ENCODE measurements at regions not wholly inside any gene's neighbourhood (a gene's known extent, or its start where the extent isn't known, plus 50 kb on each side); places are given as distances from the start of the nearest gene placed in this dataset.

DNA sequence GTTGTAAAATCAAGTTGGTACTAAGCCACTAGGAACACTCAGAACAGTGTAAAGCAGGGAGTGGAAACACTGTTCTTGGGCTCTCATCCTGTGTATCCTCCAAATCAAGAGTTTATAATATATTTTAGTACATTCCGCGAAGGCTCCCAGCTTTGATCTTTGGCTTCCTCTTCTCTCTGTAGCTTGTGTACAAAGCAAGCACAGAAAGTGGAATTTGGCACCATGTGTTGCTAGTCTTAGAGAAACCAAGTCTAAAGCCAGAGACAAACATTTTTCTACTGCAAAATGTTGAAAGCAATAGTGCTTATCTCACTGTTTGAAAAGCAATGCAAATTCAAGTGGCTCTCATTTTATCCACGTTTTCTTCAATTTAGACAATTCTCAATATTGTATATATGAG, 1893.3 kb upstream of the WWC1 start:
- no peak overlapping the region for H3K4me3 ChIP-seq (ENCODE audit: low read depth, low read length)
- H3K36me3 ChIP-seq, result no peaks in the 10 kb centered on the region
- DNase-seq, result no peak
- no peaks in the 10 kb centered on the region for H3K9me3 ChIP-seq
- TF ChIP-seq, protein P1, sequence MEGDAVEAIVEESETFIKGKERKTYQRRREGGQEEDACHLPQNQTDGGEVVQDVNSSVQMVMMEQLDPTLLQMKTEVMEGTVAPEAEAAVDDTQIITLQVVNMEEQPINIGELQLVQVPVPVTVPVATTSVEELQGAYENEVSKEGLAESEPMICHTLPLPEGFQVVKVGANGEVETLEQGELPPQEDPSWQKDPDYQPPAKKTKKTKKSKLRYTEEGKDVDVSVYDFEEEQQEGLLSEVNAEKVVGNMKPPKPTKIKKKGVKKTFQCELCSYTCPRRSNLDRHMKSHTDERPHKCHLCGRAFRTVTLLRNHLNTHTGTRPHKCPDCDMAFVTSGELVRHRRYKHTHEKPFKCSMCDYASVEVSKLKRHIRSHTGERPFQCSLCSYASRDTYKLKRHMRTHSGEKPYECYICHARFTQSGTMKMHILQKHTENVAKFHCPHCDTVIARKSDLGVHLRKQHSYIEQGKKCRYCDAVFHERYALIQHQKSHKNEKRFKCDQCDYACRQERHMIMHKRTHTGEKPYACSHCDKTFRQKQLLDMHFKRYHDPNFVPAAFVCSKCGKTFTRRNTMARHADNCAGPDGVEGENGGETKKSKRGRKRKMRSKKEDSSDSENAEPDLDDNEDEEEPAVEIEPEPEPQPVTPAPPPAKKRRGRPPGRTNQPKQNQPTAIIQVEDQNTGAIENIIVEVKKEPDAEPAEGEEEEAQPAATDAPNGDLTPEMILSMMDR (IDR thresholded peaks at IDR 0.05; ENCODE audit: low read depth, low read length), result no peak
- no peaks in the 10 kb centered on the region for H3K27me3 ChIP-seq
- H3K4me1 ChIP-seq, result no peaks in the 10 kb centered on the region

DNA sequence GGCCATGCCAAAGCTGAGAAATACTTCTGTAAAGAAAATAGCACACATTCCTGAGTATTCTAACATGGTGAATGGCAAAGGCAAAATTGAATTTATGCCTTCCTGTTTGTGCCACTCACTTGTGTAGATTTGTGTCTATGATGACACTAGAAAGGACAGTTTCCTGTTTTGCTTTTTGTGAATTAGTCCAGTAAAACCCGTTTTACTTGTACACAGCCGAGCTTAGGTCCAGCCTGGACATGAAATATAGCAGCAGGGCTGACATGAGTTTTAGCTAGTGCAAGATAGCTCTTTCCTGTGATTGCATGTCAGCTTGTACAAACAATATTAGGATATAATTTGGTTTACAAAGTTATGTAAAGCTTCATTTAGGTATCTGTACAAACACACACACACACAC, 1891.7 kb upstream of the WWC1 start:
- no peak for DNase-seq
- no peaks in the 10 kb centered on the region for H3K27me3 ChIP-seq
- no peaks in the 10 kb centered on the region for H3K4me1 ChIP-seq
- no peaks in the 10 kb centered on the region for H3K36me3 ChIP-seq
- TF ChIP-seq, protein P1 (IDR thresholded peaks at IDR 0.05; ENCODE audit: low read depth, low read length), result no peak
- H3K9me3 ChIP-seq, result no peaks in the 10 kb centered on the region
- H3K4me3 ChIP-seq (ENCODE audit: low read depth, low read length), result no peak overlapping the region

DNA sequence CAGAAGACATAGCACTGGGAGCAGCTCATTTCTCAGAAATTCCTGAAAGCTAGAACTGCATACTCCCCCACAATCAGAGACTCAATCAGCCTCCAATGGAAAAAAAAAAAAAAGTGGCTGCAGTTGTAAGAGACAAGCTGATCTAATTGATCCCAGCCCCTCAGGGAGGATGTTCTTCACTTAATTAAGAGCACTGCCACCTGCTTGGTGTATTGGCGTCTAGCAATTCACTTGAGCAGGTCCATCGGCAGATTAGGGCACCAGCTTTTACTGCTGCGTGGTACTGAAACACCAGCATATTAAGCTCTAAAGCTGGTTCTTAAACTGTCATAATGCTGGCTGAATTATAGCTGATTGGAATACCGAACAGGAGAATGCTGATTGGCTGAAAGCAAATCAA, 1890.1 kb upstream of the WWC1 start:
- Histone ChIP-seq H3K9me3 (no peaks in the 10 kb centered on the region), H3K27me3 (no peaks in the 10 kb centered on the region), H3K36me3 (no peaks in the 10 kb centered on the region), H3K4me1 (no peaks in the 10 kb centered on the region), H3K4me3 (ENCODE audit: low read depth, low read length) (no peak overlapping the region)
- DNase-seq, result no peak
- TF ChIP-seq, protein P1 (IDR thresholded peaks at IDR 0.05; ENCODE audit: low read depth, low read length), result no peak

DNA sequence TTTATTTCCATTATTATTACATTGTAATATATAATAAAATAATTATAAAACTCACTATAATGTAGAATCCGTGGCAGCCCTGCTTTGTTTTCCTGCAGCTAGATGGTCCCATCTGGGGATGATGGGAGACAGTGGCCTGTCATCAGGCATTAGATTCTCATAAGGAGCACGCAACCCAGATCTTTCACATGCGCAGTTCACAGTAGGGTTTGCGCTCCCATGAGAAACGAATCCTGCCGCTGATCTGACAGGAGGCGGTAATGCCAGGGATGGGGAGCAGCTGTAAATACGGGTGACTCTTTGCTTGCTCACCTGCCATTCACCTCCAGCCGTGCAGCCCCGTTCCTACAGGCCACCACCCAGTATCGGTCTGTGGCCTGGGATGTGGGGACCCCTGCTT, 1879.3 kb upstream of the WWC1 start:
- Histone ChIP-seq H3K27me3 (no peaks in the 10 kb centered on the region), H3K4me3 (ENCODE audit: low read depth, low read length) (no peak overlapping the region), H3K9me3 (no peaks in the 10 kb centered on the region), H3K4me1 (no peaks in the 10 kb centered on the region), H3K36me3 (no peaks in the 10 kb centered on the region)
- DNase-seq, result no peak
- TF ChIP-seq, protein P1 (IDR thresholded peaks at IDR 0.05; ENCODE audit: low read depth, low read length), result no peak

DNA sequence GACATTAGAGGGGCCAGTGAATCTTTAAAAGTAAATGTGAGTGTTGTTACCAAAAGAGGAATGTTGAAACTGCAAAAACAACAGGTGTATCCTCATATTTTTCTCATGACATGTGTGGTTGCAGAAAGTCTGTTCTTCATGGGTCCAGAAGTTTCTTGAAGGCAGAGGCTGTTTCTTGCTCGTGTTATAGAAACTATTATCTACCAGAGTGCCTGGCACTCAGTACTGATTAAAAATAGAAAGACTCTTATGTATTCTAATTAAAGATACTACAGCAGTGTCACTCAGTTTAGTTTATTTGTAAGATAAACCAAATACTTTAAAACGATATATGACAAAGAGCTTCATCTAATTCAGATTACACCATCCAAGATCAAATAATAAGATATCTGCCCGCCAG, 1864.2 kb upstream of the WWC1 start:
- no peak overlapping the region for H3K4me3 ChIP-seq (ENCODE audit: low read depth, low read length)
- H3K9me3 ChIP-seq, result no peaks in the 10 kb centered on the region
- H3K36me3 ChIP-seq, result no peaks in the 10 kb centered on the region
- H3K27me3 ChIP-seq, result no peaks in the 10 kb centered on the region
- TF ChIP-seq, protein P1 (IDR thresholded peaks at IDR 0.05; ENCODE audit: low read depth, low read length), result no peak
- no peaks in the 10 kb centered on the region for H3K4me1 ChIP-seq
- no peak for DNase-seq

DNA sequence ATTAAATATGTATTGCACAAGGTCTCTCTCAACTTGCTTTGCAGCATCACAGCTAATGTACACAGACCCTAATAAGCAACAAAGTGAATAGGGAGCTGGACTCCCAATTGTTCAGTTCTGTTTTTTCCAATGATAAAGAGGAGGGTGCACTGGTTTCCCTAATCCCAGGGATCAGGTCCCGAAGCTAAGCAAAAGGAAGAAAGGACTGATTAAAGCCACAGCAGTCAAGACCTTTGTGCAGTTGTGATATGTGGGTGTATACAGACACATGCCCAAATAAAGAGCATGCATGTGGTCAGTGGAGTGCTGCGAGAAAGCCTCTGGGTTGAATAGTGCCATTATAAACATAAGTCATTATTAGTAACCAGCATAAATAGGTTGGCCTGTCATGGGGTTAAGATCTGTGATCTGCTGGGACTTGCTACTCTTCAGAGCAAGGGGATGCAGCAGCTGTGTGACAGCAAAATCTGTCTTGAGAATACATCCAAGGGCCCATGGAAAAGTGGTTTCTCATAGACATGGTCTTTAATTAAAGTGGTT, 1863.1 kb upstream of the WWC1 start:
- no peak for DNase-seq
- H3K9me3 ChIP-seq, result no peaks in the 10 kb centered on the region
- H3K27me3 ChIP-seq, result no peaks in the 10 kb centered on the region
- no peaks in the 10 kb centered on the region for H3K4me1 ChIP-seq
- no peaks in the 10 kb centered on the region for H3K36me3 ChIP-seq
- no peak overlapping the region for H3K4me3 ChIP-seq (ENCODE audit: low read depth, low read length)
- TF ChIP-seq, protein P1 (IDR thresholded peaks at IDR 0.05; ENCODE audit: low read depth, low read length), result no peak

Data from BE2C (cell line).